Right lobe of liver (tissue), 4 donors: ENCODE measurements at regions not wholly inside any gene's neighbourhood (a gene's known extent, or its start where the extent isn't known, plus 50 kb on each side); places are given as distances from the start of the nearest gene placed in this dataset.

ENCODE experiments used
- POLR2A ChIP-seq: fragments of 450-650 bp; IDR thresholded peaks from one replicate; pipeline ENCODE4 v1.6.1; 2017; ENCODE audit warnings: antibody characterized with exemption, mild to moderate bottlenecking
- TF ChIP-seq, protein P1 (sequence below), 4 donors: fragments of 200-600 bp in 3 of 4; fragments of 450-650 bp in 1 of 4; IDR thresholded peaks; one replicate each; pipeline versions ENCODE4 v1.5.1 to v1.8.0; 2016 to 2022; ENCODE audit warnings: antibody characterized with exemption in 4 of 4, mild to moderate bottlenecking in 2 of 4
- donor health status: DM: no; HTN: no; CAD: no.
- donor health status: DM: no; HTN: no; CAD: no.
- donor health status: DM: no; HTN: yes; CAD: no.

DNA sequence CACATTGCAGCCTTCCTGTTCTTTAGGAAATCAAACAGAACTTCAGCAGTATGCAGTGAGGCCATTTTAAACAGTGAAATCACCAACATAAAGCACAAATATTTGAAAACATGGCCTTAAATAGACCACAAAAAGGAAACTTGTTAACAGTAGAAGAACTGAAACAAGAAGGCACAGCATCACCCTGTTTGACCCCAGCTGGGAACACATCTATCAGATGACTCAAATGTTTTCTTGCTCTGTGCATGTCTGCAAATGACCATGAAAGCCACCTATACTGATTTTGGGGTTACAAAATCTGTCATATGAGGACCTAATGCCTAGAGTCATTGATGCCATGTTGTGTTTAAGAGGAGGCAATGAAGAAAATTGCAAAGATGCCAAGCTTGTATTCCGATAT is 123.8 kb upstream of the ADGRF1 start:
- TF ChIP-seq, protein P1, sequence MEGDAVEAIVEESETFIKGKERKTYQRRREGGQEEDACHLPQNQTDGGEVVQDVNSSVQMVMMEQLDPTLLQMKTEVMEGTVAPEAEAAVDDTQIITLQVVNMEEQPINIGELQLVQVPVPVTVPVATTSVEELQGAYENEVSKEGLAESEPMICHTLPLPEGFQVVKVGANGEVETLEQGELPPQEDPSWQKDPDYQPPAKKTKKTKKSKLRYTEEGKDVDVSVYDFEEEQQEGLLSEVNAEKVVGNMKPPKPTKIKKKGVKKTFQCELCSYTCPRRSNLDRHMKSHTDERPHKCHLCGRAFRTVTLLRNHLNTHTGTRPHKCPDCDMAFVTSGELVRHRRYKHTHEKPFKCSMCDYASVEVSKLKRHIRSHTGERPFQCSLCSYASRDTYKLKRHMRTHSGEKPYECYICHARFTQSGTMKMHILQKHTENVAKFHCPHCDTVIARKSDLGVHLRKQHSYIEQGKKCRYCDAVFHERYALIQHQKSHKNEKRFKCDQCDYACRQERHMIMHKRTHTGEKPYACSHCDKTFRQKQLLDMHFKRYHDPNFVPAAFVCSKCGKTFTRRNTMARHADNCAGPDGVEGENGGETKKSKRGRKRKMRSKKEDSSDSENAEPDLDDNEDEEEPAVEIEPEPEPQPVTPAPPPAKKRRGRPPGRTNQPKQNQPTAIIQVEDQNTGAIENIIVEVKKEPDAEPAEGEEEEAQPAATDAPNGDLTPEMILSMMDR (IDR thresholded peaks at IDR 0.05) = no peak
- no peak for TF ChIP-seq POLR2A
